Endothelial cell of umbilical vein (primary cell): ENCODE measurements at regions not wholly inside any gene's neighbourhood (a gene's known extent, or its start where the extent isn't known, plus 50 kb on each side); places are given as distances from the start of the nearest gene placed in this dataset.

Experiments used
- BruUV-seq: library from RNA; stranded (reverse); fragments of 400-500 nt; replicated peaks from 2 replicates; lab custom pipeline; 2021; lab: Mats Ljungman, UMichigan
- CTCF ChIA-PET: fragments of 300-600, 350-600 bp; sonication (Branson Sonifier 250); formaldehyde crosslinking; loops from one replicate; lab custom pipeline; 2021; ENCODE audit warnings: antibody characterized with exemption, inconsistent platforms; lab: Charles Lee
- POLR2A ChIA-PET: fragments of 300-600, 350-600 bp; sonication (Branson Sonifier 250); formaldehyde crosslinking; loops from one replicate; lab custom pipeline; 2021; ENCODE audit warnings: antibody characterized with exemption, inconsistent platforms; lab: Charles Lee
- DNase-seq: peaks from one replicate; pipeline ENCODE4 v3.0.0-alpha.2; 2011; ENCODE audit warnings: low read depth, low spot score
- FAIRE-seq: peaks from 2 replicates; lab custom pipeline; 2011; peaks lifted over from hg19 to GRCh38; lab: Jason Lieb, UNC
- H2AFZ ChIP-seq: 2 replicates; pipeline ENCODE4 v1.6.0; 2012; ENCODE audit warnings: low read depth, low read length, control low read depth, inconsistent platforms
- H3K27ac ChIP-seq: 2 replicates; pipeline ENCODE4 v1.5.1; 2011; ENCODE audit warnings: low read depth, mild to moderate bottlenecking, control low read depth, low read length, moderate library complexity; ENCODE audit not compliant: insufficient read depth
- H3K27me3 ChIP-seq, 2 experiments: 2 replicates each; pipeline versions ENCODE4 v1.6.0 to v1.6.1; 2011; ENCODE audit warnings: low read length in 2 of 2, mixed read lengths in 1 of 2; ENCODE audit not compliant: control insufficient read depth in 2 of 2, insufficient read depth in 2 of 2
- H3K36me3 ChIP-seq, 2 experiments: 2 replicates in 1 of 2; 3 replicates in 1 of 2; pipeline ENCODE4 v1.5.1; 2011; ENCODE audit warnings: low read length in 2 of 2, mild to moderate bottlenecking in 1 of 2, moderate library complexity in 1 of 2; ENCODE audit not compliant: control insufficient read depth in 2 of 2, insufficient read depth in 2 of 2; ENCODE audit errors: extremely low read depth in 1 of 2
- H3K4me1 ChIP-seq: 3 replicates; pipeline ENCODE4 v1.5.1; 2011; ENCODE audit warnings: mild to moderate bottlenecking, low read length; ENCODE audit not compliant: control insufficient read depth, insufficient read depth; ENCODE audit errors: extremely low read depth
- H3K4me2 ChIP-seq: 2 replicates; pipeline ENCODE4 v1.6.1; 2011; ENCODE audit warnings: low read length, control low read depth, mixed read lengths; ENCODE audit not compliant: insufficient read depth
- H3K4me3 ChIP-seq, 3 experiments: fragments of 200-600 bp in 1 of 3; sonication (generic), shearing (Covaris generic) in 1 of 3; replicated peaks in 1 of 3; 2 replicates each; pipeline ENCODE4 v1.5.1; 2011 to 2016; ENCODE audit warnings: control low read depth in 3 of 3, low read length in 3 of 3, mild to moderate bottlenecking in 2 of 3, inconsistent platforms in 1 of 3, low read depth in 1 of 3, moderate library complexity in 1 of 3; ENCODE audit not compliant: insufficient read depth in 1 of 3
- H3K79me2 ChIP-seq: 2 replicates; pipeline ENCODE4 v1.6.0; 2012; ENCODE audit warnings: low read length, inconsistent platforms; ENCODE audit not compliant: control insufficient read depth, insufficient read depth
- H3K9ac ChIP-seq: replicated peaks from 2 replicates; pipeline ENCODE3; 2011; ENCODE audit warnings: low read length, control low read depth; ENCODE audit not compliant: insufficient read depth; ENCODE audit errors: extremely low read depth
- H3K9me1 ChIP-seq: replicated peaks from 3 replicates; pipeline ENCODE4 v1.6.0; 2011; ENCODE audit warnings: mild to moderate bottlenecking, low read length; ENCODE audit not compliant: control insufficient read depth, insufficient read depth; ENCODE audit errors: extremely low read depth
- H3K9me3 ChIP-seq: replicated peaks from 2 replicates; pipeline ENCODE4 v1.5.1; 2012; ENCODE audit warnings: low read length, inconsistent platforms; ENCODE audit not compliant: control insufficient read depth, insufficient read depth
- H4K20me1 ChIP-seq: replicated peaks from 2 replicates; pipeline ENCODE3; 2011; ENCODE audit warnings: mild to moderate bottlenecking, low read length; ENCODE audit not compliant: control insufficient read depth, insufficient read depth; ENCODE audit errors: extremely low read depth
- EZH2 ChIP-seq: IDR thresholded peaks from 2 replicates; pipeline ENCODE4 v1.6.1; 2012; ENCODE audit warnings: borderline replicate concordance, low read depth, mild to moderate bottlenecking, moderate library complexity, low read length, inconsistent platforms; ENCODE audit not compliant: severe bottlenecking
- FOS ChIP-seq: IDR thresholded peaks from 2 replicates; pipeline ENCODE4 v1.6.1; 2011; ENCODE audit warnings: mild to moderate bottlenecking, low read length, moderate library complexity, borderline replicate concordance; ENCODE audit not compliant: insufficient read depth
- GATA2 ChIP-seq: IDR thresholded peaks from 2 replicates; pipeline ENCODE4 v1.7.0; 2011; ENCODE audit warnings: low read depth, mild to moderate bottlenecking, moderate library complexity, mixed read lengths, low read length; ENCODE audit not compliant: insufficient read length, insufficient read depth
- JUN ChIP-seq: IDR thresholded peaks from 2 replicates; pipeline ENCODE4 v1.6.1; 2011; ENCODE audit warnings: borderline replicate concordance, low read depth; ENCODE audit not compliant: insufficient read length, insufficient read depth
- MYC ChIP-seq: IDR thresholded peaks from one replicate; pipeline ENCODE4 v1.6.1; 2011; ENCODE audit warnings: mild to moderate bottlenecking, low read depth, low read length
- POLR2A ChIP-seq: IDR thresholded peaks from 2 replicates; pipeline ENCODE4 v1.6.1; 2012; ENCODE audit warnings: low read depth, mild to moderate bottlenecking, control low read depth, low read length
- POLR2AphosphoS5 ChIP-seq: IDR thresholded peaks from 2 replicates; pipeline ENCODE4 v1.6.1; 2012; ENCODE audit warnings: low read depth, mild to moderate bottlenecking, control low read depth, low read length, moderate library complexity; ENCODE audit not compliant: insufficient read depth
- dilution Hi-C: fragments of 300-500 bp; cut with MboI; formaldehyde crosslinking; loops from one replicate; pipeline ENCODE4 v1.15.0; 2019; ENCODE audit warnings: low sequenced_read_pairs; ENCODE audit not compliant: extremely low pct_ligation_motif_present
- intact Hi-C: fragments of 100-400 bp; cut with micrococcal nuclease; formaldehyde crosslinking; loops from one replicate; pipeline ENCODE4 v1.10.0; 2022
- TF ChIP-seq, protein P1 (sequence below), 2 donors: IDR thresholded peaks; 1 replicate in 1 of 2; 2 replicates in 1 of 2; pipeline ENCODE4 v1.5.1; 2011; ENCODE audit warnings: low read length in 2 of 2, mild to moderate bottlenecking in 2 of 2, moderate library complexity in 2 of 2, control low read depth in 1 of 2, inconsistent platforms in 1 of 2, low read depth in 1 of 2; ENCODE audit not compliant: insufficient read depth in 1 of 2; ENCODE audit errors: extremely low read depth in 1 of 2
- TF ChIP-seq, protein P2 (sequence below): IDR thresholded peaks from 2 replicates; pipeline ENCODE4 v1.6.1; 2011; ENCODE audit not compliant: insufficient read depth, insufficient read length

DNA sequence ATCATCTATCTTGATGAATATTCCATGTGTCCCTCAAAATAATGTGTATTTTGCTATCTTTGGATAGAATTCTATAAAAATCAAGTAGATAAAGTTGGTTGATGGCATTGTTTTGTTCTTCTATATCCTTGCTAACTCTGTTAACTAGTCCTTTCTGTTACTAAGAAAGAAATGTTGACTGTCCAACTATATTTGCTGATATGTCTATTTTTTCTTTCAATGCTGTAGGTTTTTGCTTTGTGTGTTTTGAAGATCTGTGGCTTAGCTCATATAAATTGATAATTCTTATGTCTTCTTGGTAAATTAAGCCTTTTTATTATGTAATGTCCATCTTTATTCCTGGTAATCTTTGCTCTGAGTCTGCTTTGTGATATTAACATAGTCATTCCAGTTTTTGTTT lies 70.9 kb downstream of the SUCNR1 start:
- H3K27ac ChIP-seq = no peak overlapping the region
- DNase-seq (no peak), FAIRE-seq (no peak)
- dilution Hi-C loops (no loop called here), intact Hi-C loops (no loop called here)
- no peak overlapping the region for H2AFZ ChIP-seq
- no TSS peak for BruUV-seq
- no peaks in the 10 kb centered on the region for H3K4me1 ChIP-seq
- ChIA-PET CTCF (no interaction called here), POLR2A (no interaction called here)
- H4K20me1 ChIP-seq = no peaks in the 10 kb centered on the region
- H3K79me2 ChIP-seq = no peaks in the 10 kb centered on the region
- no peaks in the 10 kb centered on the region for H3K27me3 ChIP-seq
- H3K9me1 ChIP-seq = no peaks in the 10 kb centered on the region
- H3K9me3 ChIP-seq = no peaks in the 10 kb centered on the region
- no peak overlapping the region for H3K4me3 ChIP-seq
- TF ChIP-seq POLR2AphosphoS5 (no peak), POLR2A (no peak), EZH2 (no peak), JUN (no peak)
- TF ChIP-seq, protein P1, sequence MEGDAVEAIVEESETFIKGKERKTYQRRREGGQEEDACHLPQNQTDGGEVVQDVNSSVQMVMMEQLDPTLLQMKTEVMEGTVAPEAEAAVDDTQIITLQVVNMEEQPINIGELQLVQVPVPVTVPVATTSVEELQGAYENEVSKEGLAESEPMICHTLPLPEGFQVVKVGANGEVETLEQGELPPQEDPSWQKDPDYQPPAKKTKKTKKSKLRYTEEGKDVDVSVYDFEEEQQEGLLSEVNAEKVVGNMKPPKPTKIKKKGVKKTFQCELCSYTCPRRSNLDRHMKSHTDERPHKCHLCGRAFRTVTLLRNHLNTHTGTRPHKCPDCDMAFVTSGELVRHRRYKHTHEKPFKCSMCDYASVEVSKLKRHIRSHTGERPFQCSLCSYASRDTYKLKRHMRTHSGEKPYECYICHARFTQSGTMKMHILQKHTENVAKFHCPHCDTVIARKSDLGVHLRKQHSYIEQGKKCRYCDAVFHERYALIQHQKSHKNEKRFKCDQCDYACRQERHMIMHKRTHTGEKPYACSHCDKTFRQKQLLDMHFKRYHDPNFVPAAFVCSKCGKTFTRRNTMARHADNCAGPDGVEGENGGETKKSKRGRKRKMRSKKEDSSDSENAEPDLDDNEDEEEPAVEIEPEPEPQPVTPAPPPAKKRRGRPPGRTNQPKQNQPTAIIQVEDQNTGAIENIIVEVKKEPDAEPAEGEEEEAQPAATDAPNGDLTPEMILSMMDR (IDR thresholded peaks at IDR 0.05; ENCODE audit: extremely low read depth in 1 of 2, insufficient read depth in 1 of 2, low read depth in 1 of 2, low read length in 2 of 2) = no peak
- H3K4me2 ChIP-seq = no peak overlapping the region
- H3K9ac ChIP-seq = no peak overlapping the region
- no peaks in the 10 kb centered on the region for H3K36me3 ChIP-seq

DNA sequence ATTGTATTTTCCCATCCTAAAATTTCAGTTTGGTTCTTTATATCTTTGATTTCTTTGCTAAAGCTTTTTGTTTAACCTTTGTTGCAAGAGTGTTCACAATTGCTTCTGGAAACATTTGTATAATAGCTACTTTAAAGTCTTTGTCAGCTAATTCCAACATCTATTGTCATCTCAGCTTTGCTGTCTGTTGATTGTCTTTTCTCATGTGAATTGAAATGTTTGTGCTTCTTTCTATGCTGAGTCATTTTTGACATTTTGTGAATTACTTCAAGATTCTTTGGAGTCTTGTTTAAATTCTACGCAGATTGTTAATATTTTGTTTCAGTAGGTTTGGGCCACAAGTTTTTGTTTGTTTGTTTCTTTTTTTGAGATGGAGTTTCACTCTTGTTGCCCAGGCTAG lies 73.2 kb downstream of the SUCNR1 start:
- no peak overlapping the region for H3K4me3 ChIP-seq
- no peaks in the 10 kb centered on the region for H3K4me1 ChIP-seq
- no peaks in the 10 kb centered on the region for H4K20me1 ChIP-seq
- H3K9ac ChIP-seq = no peak overlapping the region
- FAIRE-seq = no peak
- dilution Hi-C loops (no loop called here), intact Hi-C loops (no loop called here)
- no TSS peak for BruUV-seq
- TF ChIP-seq, protein P1 (IDR thresholded peaks at IDR 0.05; ENCODE audit: extremely low read depth in 1 of 2, insufficient read depth in 1 of 2, low read depth in 1 of 2, low read length in 2 of 2) = no peak
- TF ChIP-seq, protein P2, sequence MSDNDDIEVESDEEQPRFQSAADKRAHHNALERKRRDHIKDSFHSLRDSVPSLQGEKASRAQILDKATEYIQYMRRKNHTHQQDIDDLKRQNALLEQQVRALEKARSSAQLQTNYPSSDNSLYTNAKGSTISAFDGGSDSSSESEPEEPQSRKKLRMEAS = no peak
- TF ChIP-seq FOS (no peak), POLR2A (no peak), EZH2 (no peak), GATA2 (no peak), MYC (no peak), POLR2AphosphoS5 (no peak), JUN (no peak)
- no peaks in the 10 kb centered on the region for H3K27me3 ChIP-seq
- no peaks in the 10 kb centered on the region for H3K9me3 ChIP-seq
- POLR2A ChIA-PET = no interaction called here
- CTCF ChIA-PET = no interaction called here
- H3K9me1 ChIP-seq = no peaks in the 10 kb centered on the region
- H3K79me2 ChIP-seq = no peaks in the 10 kb centered on the region
- no peak overlapping the region for H3K27ac ChIP-seq
- no peak overlapping the region for H3K4me2 ChIP-seq
- no peaks in the 10 kb centered on the region for H3K36me3 ChIP-seq
- no peak for DNase-seq
- H2AFZ ChIP-seq = no peak overlapping the region
